HUES64 (cell line): ENCODE measurements at regions not wholly inside any gene's neighbourhood (a gene's known extent, or its start where the extent isn't known, plus 50 kb on each side); places are given as distances from the start of the nearest gene placed in this dataset.

Source experiments
- H3K27ac ChIP-seq: 2 replicates; pipeline ENCODE4 v1.7.0; 2013; ENCODE audit warnings: low read depth, low read length, inconsistent platforms
- H3K27me3 ChIP-seq: 2 replicates; pipeline ENCODE4 v1.6.1; 2013; ENCODE audit warnings: mild to moderate bottlenecking, low read length; ENCODE audit not compliant: insufficient read depth
- H3K36me3 ChIP-seq: 2 replicates; pipeline ENCODE4 v1.6.1; 2013; ENCODE audit warnings: mild to moderate bottlenecking, low read length; ENCODE audit not compliant: insufficient read depth
- H3K4me1 ChIP-seq: 2 replicates; pipeline ENCODE4 v1.6.1; 2013; ENCODE audit warnings: mild to moderate bottlenecking, low read length, moderate library complexity; ENCODE audit not compliant: insufficient read depth
- H3K4me3 ChIP-seq: 2 replicates; pipeline ENCODE4 v1.5.1; 2013; ENCODE audit warnings: mild to moderate bottlenecking, low read length, moderate library complexity
- H3K9ac ChIP-seq: 2 replicates; pipeline ENCODE4 v1.6.1; 2013; ENCODE audit warnings: mild to moderate bottlenecking, low read depth, low read length
- H3K9me3 ChIP-seq: 2 replicates; pipeline ENCODE4 v1.6.1; 2013; ENCODE audit warnings: low read depth, low read length; ENCODE audit not compliant: insufficient read depth
- WGBS: fragments of 150-250, 120-280 bp; methylation state at CpG from one replicate; pipeline ENCODE4 v1.1.7; 2013; ENCODE audit warnings: missing lambda C conversion rate; 5-methylcytosine and 5-hydroxymethylcytosine counted together

DNA sequence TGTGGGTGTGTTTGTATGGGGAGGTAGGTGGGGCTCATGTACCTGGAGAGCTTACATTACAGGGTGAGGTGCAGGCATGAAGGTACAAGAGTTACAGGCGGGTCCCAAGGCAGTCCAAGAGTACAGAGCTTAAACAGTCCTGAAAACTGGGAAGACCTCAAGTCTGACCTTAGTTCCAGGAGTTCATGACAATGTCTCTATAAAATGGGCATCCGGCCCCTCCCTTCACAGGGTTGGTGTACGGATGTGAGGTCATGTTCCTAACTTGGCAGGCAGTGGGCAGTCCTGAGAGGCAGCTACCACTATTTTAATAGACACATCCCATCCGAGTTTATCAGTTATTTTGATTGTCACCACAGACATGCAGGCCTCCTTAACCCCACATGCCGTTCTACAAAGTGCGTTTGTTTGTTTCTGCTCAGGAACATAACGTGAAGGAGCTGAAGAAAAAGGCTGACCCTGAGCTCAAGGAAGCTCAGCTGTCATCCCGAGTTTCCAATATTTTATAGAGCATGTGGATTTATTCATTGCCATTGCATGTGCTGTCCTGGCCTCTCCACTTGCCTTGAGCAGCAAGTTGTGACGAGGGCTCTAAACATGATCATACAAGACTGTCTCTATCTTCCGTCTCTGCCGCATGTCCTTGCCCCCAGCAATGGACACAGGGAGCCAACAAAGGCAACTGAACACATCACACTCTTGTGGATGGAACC, 647.5 kb upstream of the IGFBP3 start:
- Histone ChIP-seq H3K27me3 (no peaks in the 10 kb centered on the region), H3K9me3 (no peaks in the 10 kb centered on the region), H3K4me3 (no peak overlapping the region), H3K4me1 (no peaks in the 10 kb centered on the region), H3K9ac (no peak overlapping the region), H3K36me3 (no peaks in the 10 kb centered on the region), H3K27ac (no peak overlapping the region)
- WGBS: 95% methylated on average over 11 of the region's 11 CpGs

DNA sequence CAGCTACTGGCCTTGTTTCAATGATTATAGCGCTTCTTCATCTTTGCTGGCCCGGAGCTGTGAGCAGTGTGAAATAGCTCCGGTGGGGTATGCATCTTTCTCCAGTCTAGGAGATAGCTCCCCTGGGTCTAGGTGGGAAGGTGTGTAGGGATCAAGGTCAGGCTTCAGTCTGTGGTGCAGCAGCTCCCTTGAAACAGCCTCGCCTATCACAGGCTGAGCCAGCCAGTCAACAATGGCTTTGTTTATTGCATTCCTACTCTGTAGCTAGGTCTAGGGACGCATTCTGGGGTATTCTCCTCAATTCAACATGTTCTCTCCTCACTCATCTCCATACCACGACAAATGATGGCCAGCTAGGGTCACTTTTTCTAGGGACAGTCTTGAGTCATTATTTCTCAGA, 646.8 kb upstream of the IGFBP3 start:
- H3K4me1 ChIP-seq: no peaks in the 10 kb centered on the region
- no peak overlapping the region for H3K4me3 ChIP-seq
- H3K27me3 ChIP-seq: no peaks in the 10 kb centered on the region
- H3K27ac ChIP-seq: no peak overlapping the region
- H3K9ac ChIP-seq: no peak overlapping the region
- 91% methylated on average over 6 of the region's 6 CpGs for WGBS
- H3K9me3 ChIP-seq: no peaks in the 10 kb centered on the region
- H3K36me3 ChIP-seq: no peaks in the 10 kb centered on the region

DNA sequence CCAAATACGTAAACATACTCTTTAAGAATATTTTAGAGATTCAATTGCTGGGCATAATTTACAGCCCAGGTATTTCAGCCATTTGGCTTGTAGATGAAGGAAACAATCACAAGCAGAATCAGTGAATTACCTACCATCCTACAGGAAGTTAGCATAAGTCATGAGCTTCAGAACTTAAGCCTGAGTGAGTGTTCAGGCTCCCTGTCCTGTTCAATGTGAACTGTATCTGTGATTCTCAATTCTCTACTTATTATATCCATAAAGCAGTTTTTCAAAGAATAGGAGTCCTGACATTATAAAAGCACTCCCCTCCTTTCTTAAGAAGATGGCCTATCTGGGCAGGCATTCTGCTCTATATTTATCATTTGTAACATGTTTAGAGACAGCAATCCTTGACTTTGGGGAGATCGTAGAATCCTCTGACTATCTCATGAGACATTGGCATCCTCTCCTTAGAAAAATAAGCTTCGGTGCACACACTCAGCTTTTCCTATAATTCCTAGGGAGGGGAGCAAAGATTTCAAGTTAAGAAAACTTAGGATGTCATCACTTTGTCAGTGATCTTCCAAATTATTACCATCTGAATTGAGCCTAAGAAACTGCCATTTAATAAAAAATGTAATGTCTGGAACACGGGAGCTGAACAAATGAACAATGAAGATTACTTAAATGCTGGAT, 645.2 kb upstream of the IGFBP3 start:
- Histone ChIP-seq H3K9ac (no peak overlapping the region), H3K36me3 (no peaks in the 10 kb centered on the region), H3K9me3 (no peaks in the 10 kb centered on the region), H3K27ac (no peak overlapping the region), H3K27me3 (no peaks in the 10 kb centered on the region), H3K4me3 (no peak overlapping the region), H3K4me1 (no peaks in the 10 kb centered on the region)
- 96% methylated on average over 2 of the region's 4 CpGs for WGBS

DNA sequence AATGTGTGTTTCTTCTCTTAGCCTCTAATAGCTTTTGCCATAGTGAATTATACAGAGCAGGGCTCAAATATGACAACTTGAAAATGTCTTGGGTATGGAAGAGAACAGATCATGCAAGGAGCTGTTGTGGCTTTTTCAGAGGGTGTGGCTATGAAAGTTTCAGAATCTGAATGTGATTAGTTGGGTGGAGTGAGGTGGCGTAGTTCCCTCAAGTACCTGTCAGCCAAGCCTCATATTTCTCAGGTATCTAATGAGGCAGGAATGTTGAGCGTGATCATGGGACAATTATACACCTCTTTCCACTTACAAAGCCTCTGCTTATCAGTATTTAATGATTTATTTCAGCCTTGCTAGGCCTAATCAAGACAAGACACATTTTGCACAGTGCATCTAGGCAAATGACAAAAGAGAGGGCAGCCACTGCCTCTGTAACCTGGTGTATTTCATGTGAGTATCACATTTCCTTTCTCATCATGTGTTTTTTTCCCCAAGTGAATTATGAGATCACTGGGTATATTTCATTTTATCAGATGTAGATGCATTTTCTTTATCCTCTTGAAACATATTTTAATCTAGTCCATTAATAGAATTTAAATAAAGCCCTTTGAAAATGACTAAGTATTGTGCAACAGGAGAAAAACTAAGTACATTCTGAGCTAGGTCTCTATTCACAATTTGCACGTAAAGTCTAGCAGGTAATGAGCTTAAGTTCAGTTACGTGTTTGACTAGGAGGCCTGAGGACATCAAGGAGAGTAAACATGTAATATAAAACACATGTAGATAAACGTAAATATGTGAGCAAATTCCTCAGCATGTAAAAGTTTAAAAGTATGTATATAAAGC, 644.4 kb upstream of the IGFBP3 start:
- no peaks in the 10 kb centered on the region for H3K9me3 ChIP-seq
- 90% methylated on average over 4 of the region's 5 CpGs for WGBS
- no peaks in the 10 kb centered on the region for H3K27me3 ChIP-seq
- no peak overlapping the region for H3K4me3 ChIP-seq
- H3K36me3 ChIP-seq: no peaks in the 10 kb centered on the region
- no peaks in the 10 kb centered on the region for H3K4me1 ChIP-seq
- no peak overlapping the region for H3K9ac ChIP-seq
- H3K27ac ChIP-seq: no peak overlapping the region

DNA sequence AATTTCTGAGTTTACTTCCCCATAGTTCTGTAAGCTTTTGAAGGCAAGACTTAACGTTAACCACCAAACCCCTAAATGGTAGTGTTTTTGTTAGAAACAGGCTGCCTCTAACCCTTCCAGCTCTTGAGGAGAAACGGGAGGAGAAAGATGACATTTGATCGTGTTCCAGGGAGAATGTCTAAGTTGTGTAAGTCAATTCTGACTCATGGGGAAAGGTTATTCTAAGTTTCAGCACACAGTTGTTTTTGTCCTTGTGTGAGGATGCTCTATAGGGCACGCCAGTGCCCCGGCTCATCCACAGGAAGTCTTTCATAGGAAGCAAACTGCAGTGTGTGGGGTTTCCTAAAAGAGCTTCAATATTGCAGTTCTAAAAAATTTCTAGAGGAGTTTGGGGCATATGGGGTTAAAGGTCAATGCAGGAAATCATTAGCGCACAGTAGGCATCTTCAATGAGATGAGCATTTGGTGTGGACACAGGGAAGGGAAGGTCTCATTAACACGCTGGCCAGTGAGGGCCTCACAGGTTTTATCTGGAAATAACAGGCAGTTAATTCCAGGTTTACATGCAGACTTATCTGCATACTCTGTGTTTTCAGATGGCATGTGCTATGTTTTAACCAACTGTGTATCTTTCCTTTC, 638.2 kb upstream of the IGFBP3 start:
- no peaks in the 10 kb centered on the region for H3K36me3 ChIP-seq
- H3K27ac ChIP-seq: no peak overlapping the region
- WGBS: 96% methylated on average over 7 of the region's 7 CpGs
- no peaks in the 10 kb centered on the region for H3K9me3 ChIP-seq
- H3K4me1 ChIP-seq: no peaks in the 10 kb centered on the region
- no peak overlapping the region for H3K4me3 ChIP-seq
- H3K9ac ChIP-seq: no peak overlapping the region
- H3K27me3 ChIP-seq: no peaks in the 10 kb centered on the region

DNA sequence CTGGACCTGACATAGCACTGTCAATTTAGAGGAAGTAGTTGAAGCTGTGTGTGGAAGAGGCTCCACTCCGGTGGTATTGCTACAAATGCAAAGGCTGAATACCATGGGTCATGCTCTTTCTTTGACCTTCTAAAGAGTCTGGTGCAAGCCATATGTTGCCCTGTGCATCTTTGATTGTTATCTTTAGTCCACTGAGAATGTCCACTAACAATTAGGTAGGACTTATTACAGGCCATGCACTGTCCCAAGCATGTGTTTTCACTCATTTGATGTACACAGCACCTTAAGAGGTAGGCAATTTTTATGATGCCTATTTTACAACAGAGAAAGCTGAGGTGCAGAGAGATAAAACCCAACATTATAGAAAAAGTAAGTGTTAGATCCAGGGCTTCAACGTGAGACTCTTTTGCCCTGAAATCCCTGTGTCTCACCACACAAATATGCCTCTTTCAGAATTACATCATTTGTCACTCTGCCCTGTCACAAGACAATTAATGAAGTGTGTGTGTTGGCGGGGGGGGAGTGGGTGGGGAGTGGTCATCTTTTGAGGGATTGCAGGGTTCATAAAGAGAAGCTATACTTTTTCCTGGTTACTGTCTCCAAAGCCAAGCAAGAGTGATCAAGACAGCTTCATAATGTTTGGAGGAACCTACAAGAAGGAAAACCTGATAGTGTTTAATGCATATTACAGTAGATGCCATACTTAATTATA, 637.6 kb upstream of the IGFBP3 start:
- Histone ChIP-seq H3K9me3 (no peaks in the 10 kb centered on the region), H3K4me3 (no peak overlapping the region), H3K27me3 (no peaks in the 10 kb centered on the region), H3K27ac (no peak overlapping the region), H3K4me1 (no peaks in the 10 kb centered on the region), H3K9ac (no peak overlapping the region), H3K36me3 (no peaks in the 10 kb centered on the region)
- 91% methylated on average over 3 of the region's 3 CpGs for WGBS

DNA sequence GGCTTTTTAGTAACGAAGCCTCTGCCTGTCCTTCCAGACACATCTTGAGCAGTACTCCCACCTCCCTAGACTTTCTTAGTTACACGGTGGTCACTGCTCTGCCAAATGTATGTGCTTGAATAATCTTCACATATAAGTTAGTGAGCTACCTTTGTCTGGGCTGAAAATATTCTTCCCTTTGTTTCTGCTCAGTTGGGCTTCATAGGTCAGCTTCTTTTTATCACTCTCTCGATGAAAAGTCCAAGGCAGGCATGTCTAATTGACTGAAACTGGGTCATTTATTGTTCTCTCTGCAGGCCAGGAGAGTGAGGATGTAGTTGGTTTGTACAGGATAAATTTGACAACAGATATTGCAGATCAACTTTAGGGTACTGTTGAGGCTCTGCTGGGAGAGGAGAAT, 636.7 kb upstream of the IGFBP3 start:
- H3K27ac ChIP-seq: no peak overlapping the region
- 92% methylated on average over 3 of the region's 3 CpGs for WGBS
- H3K9me3 ChIP-seq: no peaks in the 10 kb centered on the region

DNA sequence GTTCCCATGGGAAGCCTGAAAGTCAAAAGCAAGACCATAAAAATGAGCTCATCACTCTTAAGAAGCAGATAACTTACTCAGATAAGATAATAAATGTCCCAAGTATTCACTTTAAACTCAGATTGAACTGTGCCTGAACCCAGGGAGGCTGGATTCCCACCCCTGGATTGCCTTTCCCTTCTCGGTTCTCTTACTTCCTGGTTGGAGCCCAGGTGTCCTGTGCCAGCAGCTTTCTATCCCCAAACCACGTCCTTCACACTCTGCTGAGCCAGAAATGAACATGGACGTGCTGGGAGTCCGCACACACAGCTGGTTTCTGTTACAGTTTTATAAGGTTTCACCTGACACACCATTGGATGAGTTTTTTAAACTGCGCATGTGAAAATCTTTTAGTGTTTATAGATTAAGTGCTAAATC, 636.2 kb upstream of the IGFBP3 start:
- 91% methylated on average over 5 of the region's 5 CpGs for WGBS
- Histone ChIP-seq H3K9ac (no peak overlapping the region), H3K4me3 (no peak overlapping the region), H3K4me1 (no peaks in the 10 kb centered on the region), H3K9me3 (no peaks in the 10 kb centered on the region), H3K36me3 (no peaks in the 10 kb centered on the region), H3K27me3 (no peaks in the 10 kb centered on the region), H3K27ac (no peak overlapping the region)

More for the DNA sequence above, 636.7 kb upstream of the IGFBP3 start:
- Histone ChIP-seq H3K36me3 (no peaks in the 10 kb centered on the region), H3K27me3 (no peaks in the 10 kb centered on the region), H3K4me3 (no peak overlapping the region), H3K9ac (no peak overlapping the region), H3K4me1 (no peaks in the 10 kb centered on the region)

DNA sequence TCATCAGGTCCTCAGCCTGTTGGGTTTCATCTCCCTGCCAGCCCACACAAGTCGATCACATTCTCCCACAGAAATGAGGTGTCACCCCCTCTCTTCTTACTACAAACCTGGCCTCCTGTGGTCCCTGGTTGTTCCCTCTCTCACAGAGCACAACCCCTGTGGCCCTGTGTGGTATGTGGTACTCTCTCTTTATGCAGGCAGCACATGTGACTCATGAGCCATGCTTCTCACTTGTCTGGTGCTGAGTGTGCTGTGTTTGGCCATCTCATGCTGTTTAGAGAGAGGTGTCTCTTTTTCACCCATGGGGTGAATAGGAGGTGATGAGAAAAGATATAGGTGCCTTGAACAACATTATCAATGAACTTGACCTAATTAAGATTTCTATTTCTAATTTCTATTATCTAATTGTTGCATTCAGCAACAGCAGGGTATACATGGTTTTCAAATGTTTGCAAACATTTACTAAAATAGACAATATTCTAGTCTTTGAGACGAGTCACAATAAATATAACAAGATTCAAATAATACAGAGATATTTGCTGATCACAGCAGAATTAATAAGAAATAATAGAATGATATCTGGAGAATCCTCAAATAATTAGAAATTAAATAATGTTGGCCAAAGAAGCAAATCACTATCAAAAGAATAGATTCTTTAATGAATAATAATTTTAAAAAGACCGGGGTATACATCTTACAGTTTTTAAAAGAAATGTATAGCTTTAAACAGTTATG, 633.8 kb upstream of the IGFBP3 start:
- Histone ChIP-seq H3K27me3 (no peaks in the 10 kb centered on the region), H3K27ac (no peak overlapping the region)
- 97% methylated on average over 1 of the region's 3 CpGs for WGBS

DNA sequence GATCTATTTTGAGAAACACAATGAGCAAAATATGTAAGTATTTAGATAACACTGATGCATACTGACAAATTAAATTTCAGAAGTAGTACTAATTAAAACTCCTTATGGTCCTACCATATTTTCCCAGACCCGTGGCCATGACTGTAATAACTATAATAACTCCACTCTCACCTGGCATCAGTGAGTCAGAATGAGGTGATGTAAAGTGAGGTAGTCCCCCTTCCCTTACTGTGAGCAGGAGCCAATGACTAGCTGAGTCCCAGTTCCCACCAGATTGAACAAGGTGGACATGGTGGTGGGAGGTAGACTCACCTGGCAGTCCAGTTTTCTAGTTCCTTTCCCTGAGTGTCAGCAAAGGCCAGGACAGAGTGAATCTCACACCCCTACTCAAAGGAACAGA, 630.5 kb upstream of the IGFBP3 start:
- no peak overlapping the region for H3K9ac ChIP-seq
- no CpG with 5 or more reads among the region's 1 CpG for WGBS
- no peak overlapping the region for H3K27ac ChIP-seq
- no peak overlapping the region for H3K4me3 ChIP-seq
- no peaks in the 10 kb centered on the region for H3K36me3 ChIP-seq
- no peaks in the 10 kb centered on the region for H3K9me3 ChIP-seq
- no peaks in the 10 kb centered on the region for H3K4me1 ChIP-seq
- H3K27me3 ChIP-seq: no peaks in the 10 kb centered on the region

More for the DNA sequence above, 633.8 kb upstream of the IGFBP3 start:
- no peak overlapping the region for H3K9ac ChIP-seq
- no peaks in the 10 kb centered on the region for H3K36me3 ChIP-seq
- no peaks in the 10 kb centered on the region for H3K9me3 ChIP-seq
- H3K4me3 ChIP-seq: no peak overlapping the region
- no peaks in the 10 kb centered on the region for H3K4me1 ChIP-seq
